Parathyroid adenoma (tissue), 2 donors: ENCODE measurements at regions not wholly inside any gene's neighbourhood (a gene's known extent, or its start where the extent isn't known, plus 50 kb on each side); places are given as distances from the start of the nearest gene placed in this dataset.

Source experiments
- H2AFZ ChIP-seq: fragments of 300-600 bp; sonication (generic); one replicate; pipeline ENCODE4 v1.7.0; 2017; ENCODE audit warnings: antibody characterized with exemption, mild to moderate bottlenecking
- H3K27ac ChIP-seq: fragments of 300-600 bp; sonication (generic); one replicate; pipeline ENCODE4 v1.7.0; 2017
- H3K27me3 ChIP-seq: fragments of 300-600 bp; sonication (generic); one replicate; pipeline ENCODE4 v1.7.0; 2017; ENCODE audit warnings: low read length; ENCODE audit not compliant: control insufficient read depth, insufficient read depth
- H3K36me3 ChIP-seq: fragments of 300-600 bp; sonication (generic); one replicate; pipeline ENCODE4 v1.7.0; 2017; ENCODE audit warnings: low read length; ENCODE audit not compliant: control insufficient read depth, insufficient read depth
- H3K4me1 ChIP-seq: fragments of 300-600 bp; sonication (generic); one replicate; pipeline ENCODE4 v1.7.0; 2017; ENCODE audit warnings: control low read depth
- H3K4me2 ChIP-seq: fragments of 300-600 bp; sonication (generic); one replicate; pipeline ENCODE4 v1.7.0; 2017; ENCODE audit warnings: low read length
- H3K4me3 ChIP-seq: fragments of 300-600 bp; sonication (generic); one replicate; pipeline ENCODE4 v1.7.0; 2017; ENCODE audit warnings: low read depth, low read length
- H3K79me2 ChIP-seq: fragments of 300-600 bp; sonication (generic); one replicate; pipeline ENCODE4 v1.7.0; 2017; ENCODE audit warnings: control low read depth
- H3K9ac ChIP-seq: fragments of 300-600 bp; sonication (generic); one replicate; pipeline ENCODE4 v1.7.0; 2017; ENCODE audit warnings: mild to moderate bottlenecking
- H3K9me3 ChIP-seq: fragments of 300-600 bp; sonication (generic); one replicate; pipeline ENCODE4 v1.7.0; 2017; ENCODE audit warnings: low read length; ENCODE audit not compliant: control insufficient read depth
- TF ChIP-seq, protein P1 (sequence below): fragments of 300-600 bp; sonication (generic); IDR thresholded peaks from one replicate; pipeline ENCODE4 v1.7.0; 2017; ENCODE audit warnings: antibody characterized with exemption, mild to moderate bottlenecking
- donor health status: primary hyperparathyroidism.

DNA sequence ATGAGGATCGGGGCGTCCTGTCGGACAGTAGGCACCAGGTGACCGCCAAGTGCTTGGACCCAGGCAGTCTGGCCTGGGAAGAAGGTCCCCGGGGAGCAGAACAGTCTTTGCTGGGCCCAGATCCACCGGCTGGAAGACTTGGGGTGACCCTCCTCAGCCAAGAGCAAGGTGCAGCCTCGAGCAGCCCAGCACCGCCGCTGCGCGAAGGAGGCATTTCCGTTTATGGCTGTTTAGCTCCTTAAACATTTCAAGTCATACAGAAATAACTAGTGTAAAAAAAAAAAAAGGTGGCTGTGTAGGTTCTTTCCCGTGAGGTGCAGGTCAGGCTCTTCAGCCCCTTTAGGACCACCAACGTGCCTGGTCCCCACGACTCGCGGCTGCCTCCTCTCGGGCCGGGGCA, 370.2 kb downstream of the CMPK2 start:
- Histone ChIP-seq H2AFZ (no peak overlapping the region), H3K9ac (no peak overlapping the region), H3K27ac (no peak overlapping the region), H3K36me3 (no peaks in the 10 kb centered on the region), H3K9me3 (no peaks in the 10 kb centered on the region), H3K4me3 (no peak overlapping the region), H3K79me2 (no peaks in the 10 kb centered on the region), H3K4me1 (no peaks in the 10 kb centered on the region), H3K4me2 (no peak overlapping the region), H3K27me3 (no peaks in the 10 kb centered on the region)
- TF ChIP-seq, protein P1, sequence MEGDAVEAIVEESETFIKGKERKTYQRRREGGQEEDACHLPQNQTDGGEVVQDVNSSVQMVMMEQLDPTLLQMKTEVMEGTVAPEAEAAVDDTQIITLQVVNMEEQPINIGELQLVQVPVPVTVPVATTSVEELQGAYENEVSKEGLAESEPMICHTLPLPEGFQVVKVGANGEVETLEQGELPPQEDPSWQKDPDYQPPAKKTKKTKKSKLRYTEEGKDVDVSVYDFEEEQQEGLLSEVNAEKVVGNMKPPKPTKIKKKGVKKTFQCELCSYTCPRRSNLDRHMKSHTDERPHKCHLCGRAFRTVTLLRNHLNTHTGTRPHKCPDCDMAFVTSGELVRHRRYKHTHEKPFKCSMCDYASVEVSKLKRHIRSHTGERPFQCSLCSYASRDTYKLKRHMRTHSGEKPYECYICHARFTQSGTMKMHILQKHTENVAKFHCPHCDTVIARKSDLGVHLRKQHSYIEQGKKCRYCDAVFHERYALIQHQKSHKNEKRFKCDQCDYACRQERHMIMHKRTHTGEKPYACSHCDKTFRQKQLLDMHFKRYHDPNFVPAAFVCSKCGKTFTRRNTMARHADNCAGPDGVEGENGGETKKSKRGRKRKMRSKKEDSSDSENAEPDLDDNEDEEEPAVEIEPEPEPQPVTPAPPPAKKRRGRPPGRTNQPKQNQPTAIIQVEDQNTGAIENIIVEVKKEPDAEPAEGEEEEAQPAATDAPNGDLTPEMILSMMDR = no peak

DNA sequence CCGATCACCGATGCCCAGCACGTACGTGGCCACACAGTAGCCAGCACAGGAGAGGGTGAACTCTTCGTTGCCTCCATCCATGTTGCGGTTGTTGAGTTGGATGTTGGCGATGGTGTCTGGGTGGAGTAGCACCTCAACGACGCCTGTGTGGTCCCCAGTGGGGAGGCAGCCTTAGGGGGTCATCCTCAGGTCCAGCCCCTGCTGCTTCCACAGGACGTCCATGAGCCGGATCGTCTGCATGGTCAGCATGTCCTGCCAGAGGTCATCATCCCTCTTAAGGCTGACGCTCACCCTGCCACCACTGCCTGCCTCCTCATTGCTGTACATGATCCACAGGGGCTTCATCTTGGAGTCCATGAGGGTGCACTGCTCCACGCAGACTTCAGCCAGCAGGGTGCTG, 369.3 kb downstream of the CMPK2 start:
- H2AFZ ChIP-seq = no peak overlapping the region
- H3K79me2 ChIP-seq = no peaks in the 10 kb centered on the region
- H3K9me3 ChIP-seq = no peaks in the 10 kb centered on the region
- H3K4me1 ChIP-seq = no peaks in the 10 kb centered on the region
- no peaks in the 10 kb centered on the region for H3K36me3 ChIP-seq
- H3K4me3 ChIP-seq = no peak overlapping the region
- no peak overlapping the region for H3K27ac ChIP-seq
- no peaks in the 10 kb centered on the region for H3K27me3 ChIP-seq
- no peak overlapping the region for H3K4me2 ChIP-seq
- no peak overlapping the region for H3K9ac ChIP-seq
- TF ChIP-seq, protein P1 = no peak

DNA sequence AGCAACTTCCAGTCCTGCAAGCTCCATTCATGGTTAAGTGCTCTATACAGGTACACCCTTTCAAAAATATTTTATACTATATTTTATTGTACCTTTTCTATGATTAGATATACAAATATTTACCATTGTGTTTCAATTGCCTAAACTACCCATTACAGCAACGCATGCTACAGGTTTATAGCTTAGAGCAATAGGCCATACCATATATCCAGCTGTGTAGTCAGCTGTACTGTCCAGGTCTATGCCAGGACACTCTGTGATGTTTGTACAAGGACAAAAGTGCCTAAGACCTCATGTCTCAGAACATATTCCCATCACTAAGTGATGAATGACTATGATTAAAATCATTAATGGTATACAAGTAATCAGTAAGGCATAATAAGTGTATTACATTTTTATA, 368.7 kb downstream of the CMPK2 start:
- Histone ChIP-seq H3K79me2 (no peaks in the 10 kb centered on the region), H2AFZ (no peak overlapping the region), H3K27me3 (no peaks in the 10 kb centered on the region), H3K9ac (no peak overlapping the region), H3K9me3 (no peaks in the 10 kb centered on the region), H3K36me3 (no peaks in the 10 kb centered on the region), H3K4me2 (no peak overlapping the region), H3K4me3 (no peak overlapping the region), H3K27ac (no peak overlapping the region), H3K4me1 (no peaks in the 10 kb centered on the region)
- TF ChIP-seq, protein P1 = no peak

DNA sequence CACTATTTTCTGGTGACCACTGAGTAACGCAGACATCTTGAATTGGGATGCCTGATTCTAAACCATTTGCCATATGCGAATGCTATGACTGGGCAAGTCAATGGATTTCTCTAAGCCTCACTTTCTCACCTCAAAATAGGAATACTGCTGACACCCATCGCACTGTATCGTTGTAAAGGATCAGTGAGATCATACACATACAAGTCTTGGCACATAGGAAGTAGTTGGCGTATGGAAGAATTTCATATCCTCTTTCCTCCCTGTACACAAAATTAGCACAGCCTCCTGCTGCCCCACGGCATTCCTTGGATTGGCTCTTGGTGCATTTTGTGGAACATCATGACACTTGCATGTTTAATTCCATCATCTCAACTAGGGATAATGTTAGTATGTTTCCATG, 366.9 kb downstream of the CMPK2 start:
- Histone ChIP-seq H3K27ac (no peak overlapping the region), H3K4me2 (no peak overlapping the region), H3K27me3 (no peaks in the 10 kb centered on the region), H3K36me3 (no peaks in the 10 kb centered on the region), H3K9me3 (no peaks in the 10 kb centered on the region), H3K4me3 (no peak overlapping the region), H3K4me1 (no peaks in the 10 kb centered on the region), H3K79me2 (no peaks in the 10 kb centered on the region), H3K9ac (no peak overlapping the region), H2AFZ (no peak overlapping the region)
- TF ChIP-seq, protein P1 = no peak

DNA sequence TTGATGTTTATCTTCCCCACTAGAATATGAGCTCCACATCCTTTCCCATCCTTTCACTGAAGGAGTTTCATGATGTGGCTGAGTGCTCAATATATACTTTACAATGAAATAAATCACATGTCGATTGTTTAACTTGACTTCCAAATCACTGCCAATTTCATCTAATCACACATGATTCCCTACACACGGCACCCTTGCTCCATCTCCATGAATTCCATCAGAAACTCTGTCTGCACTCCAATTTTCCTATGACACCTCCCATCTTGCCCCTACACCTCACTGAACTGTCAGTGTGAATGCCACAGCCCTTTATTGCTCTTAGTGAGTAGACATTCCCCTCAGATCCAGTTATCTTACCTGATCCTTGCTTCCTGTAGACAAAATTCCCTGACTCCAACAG, 366.0 kb downstream of the CMPK2 start:
- H3K36me3 ChIP-seq = no peaks in the 10 kb centered on the region
- H3K79me2 ChIP-seq = no peaks in the 10 kb centered on the region
- H3K27me3 ChIP-seq = no peaks in the 10 kb centered on the region
- no peaks in the 10 kb centered on the region for H3K4me1 ChIP-seq
- no peak overlapping the region for H3K4me2 ChIP-seq
- TF ChIP-seq, protein P1 = no peak
- no peak overlapping the region for H3K9ac ChIP-seq
- H3K4me3 ChIP-seq = no peak overlapping the region
- H3K9me3 ChIP-seq = no peaks in the 10 kb centered on the region
- no peak overlapping the region for H2AFZ ChIP-seq
- H3K27ac ChIP-seq = no peak overlapping the region
